ENCODE measurements at regions not wholly inside any gene's neighbourhood (a gene's known extent, or its start where the extent isn't known, plus 50 kb on each side); places are given as distances from the start of the nearest gene placed in this dataset.

DNA sequence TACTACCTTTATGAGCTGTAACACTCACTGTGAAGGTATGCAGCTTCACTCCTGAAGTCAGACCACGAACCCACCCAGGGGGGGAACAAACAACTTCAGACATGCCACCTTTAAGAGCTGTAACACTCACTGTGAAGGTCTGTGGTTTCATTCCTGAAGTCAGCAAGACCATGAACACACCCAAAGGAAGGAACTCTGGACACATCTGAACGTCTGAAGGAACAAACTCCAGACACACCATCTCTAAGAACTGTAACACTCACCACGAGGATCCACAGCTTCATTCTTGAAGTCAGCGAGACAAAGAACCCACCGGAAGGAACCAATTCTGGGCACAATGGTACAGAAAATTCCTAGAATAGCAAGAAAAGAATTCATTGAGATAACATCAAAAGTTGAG lies 1796.5 kb upstream of the MIR17HG start:
- TF ChIP-seq, protein P1, sequence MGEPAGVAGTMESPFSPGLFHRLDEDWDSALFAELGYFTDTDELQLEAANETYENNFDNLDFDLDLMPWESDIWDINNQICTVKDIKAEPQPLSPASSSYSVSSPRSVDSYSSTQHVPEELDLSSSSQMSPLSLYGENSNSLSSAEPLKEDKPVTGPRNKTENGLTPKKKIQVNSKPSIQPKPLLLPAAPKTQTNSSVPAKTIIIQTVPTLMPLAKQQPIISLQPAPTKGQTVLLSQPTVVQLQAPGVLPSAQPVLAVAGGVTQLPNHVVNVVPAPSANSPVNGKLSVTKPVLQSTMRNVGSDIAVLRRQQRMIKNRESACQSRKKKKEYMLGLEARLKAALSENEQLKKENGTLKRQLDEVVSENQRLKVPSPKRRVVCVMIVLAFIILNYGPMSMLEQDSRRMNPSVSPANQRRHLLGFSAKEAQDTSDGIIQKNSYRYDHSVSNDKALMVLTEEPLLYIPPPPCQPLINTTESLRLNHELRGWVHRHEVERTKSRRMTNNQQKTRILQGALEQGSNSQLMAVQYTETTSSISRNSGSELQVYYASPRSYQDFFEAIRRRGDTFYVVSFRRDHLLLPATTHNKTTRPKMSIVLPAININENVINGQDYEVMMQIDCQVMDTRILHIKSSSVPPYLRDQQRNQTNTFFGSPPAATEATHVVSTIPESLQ (CRISPR knock-in tag; IDR thresholded peaks at IDR 0.05) = no peak
- TF ChIP-seq JUN (CRISPR knock-in tag; IDR thresholded peaks at IDR 0.05) (no peak), NFYB (CRISPR knock-in tag; conservative IDR thresholded peaks at IDR 0.05; ENCODE audit: low read depth) (no peak), CREB1 (CRISPR knock-in tag; IDR thresholded peaks at IDR 0.05) (no peak), IRF2 (CRISPR knock-in tag; IDR thresholded peaks at IDR 0.05; ENCODE audit: borderline replicate concordance, low read depth) (no peak), ZNF232 (CRISPR knock-in tag; IDR thresholded peaks at IDR 0.05) (no peak), SMAD4 (CRISPR knock-in tag; IDR thresholded peaks at IDR 0.05) (no peak), ZNF138 (CRISPR knock-in tag; conservative IDR thresholded peaks at IDR 0.05) (no peak)
- TF ChIP-seq, protein P2, sequence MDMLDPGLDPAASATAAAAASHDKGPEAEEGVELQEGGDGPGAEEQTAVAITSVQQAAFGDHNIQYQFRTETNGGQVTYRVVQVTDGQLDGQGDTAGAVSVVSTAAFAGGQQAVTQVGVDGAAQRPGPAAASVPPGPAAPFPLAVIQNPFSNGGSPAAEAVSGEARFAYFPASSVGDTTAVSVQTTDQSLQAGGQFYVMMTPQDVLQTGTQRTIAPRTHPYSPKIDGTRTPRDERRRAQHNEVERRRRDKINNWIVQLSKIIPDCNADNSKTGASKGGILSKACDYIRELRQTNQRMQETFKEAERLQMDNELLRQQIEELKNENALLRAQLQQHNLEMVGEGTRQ (CRISPR knock-in tag; IDR thresholded peaks at IDR 0.05) = no peak
- TF ChIP-seq, protein P3, sequence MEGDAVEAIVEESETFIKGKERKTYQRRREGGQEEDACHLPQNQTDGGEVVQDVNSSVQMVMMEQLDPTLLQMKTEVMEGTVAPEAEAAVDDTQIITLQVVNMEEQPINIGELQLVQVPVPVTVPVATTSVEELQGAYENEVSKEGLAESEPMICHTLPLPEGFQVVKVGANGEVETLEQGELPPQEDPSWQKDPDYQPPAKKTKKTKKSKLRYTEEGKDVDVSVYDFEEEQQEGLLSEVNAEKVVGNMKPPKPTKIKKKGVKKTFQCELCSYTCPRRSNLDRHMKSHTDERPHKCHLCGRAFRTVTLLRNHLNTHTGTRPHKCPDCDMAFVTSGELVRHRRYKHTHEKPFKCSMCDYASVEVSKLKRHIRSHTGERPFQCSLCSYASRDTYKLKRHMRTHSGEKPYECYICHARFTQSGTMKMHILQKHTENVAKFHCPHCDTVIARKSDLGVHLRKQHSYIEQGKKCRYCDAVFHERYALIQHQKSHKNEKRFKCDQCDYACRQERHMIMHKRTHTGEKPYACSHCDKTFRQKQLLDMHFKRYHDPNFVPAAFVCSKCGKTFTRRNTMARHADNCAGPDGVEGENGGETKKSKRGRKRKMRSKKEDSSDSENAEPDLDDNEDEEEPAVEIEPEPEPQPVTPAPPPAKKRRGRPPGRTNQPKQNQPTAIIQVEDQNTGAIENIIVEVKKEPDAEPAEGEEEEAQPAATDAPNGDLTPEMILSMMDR (IDR thresholded peaks at IDR 0.05) = no peak
- TF ChIP-seq, protein P4, sequence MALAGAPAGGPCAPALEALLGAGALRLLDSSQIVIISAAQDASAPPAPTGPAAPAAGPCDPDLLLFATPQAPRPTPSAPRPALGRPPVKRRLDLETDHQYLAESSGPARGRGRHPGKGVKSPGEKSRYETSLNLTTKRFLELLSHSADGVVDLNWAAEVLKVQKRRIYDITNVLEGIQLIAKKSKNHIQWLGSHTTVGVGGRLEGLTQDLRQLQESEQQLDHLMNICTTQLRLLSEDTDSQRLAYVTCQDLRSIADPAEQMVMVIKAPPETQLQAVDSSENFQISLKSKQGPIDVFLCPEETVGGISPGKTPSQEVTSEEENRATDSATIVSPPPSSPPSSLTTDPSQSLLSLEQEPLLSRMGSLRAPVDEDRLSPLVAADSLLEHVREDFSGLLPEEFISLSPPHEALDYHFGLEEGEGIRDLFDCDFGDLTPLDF (CRISPR knock-in tag; IDR thresholded peaks at IDR 0.05) = no peak
- TF ChIP-seq, protein P5, sequence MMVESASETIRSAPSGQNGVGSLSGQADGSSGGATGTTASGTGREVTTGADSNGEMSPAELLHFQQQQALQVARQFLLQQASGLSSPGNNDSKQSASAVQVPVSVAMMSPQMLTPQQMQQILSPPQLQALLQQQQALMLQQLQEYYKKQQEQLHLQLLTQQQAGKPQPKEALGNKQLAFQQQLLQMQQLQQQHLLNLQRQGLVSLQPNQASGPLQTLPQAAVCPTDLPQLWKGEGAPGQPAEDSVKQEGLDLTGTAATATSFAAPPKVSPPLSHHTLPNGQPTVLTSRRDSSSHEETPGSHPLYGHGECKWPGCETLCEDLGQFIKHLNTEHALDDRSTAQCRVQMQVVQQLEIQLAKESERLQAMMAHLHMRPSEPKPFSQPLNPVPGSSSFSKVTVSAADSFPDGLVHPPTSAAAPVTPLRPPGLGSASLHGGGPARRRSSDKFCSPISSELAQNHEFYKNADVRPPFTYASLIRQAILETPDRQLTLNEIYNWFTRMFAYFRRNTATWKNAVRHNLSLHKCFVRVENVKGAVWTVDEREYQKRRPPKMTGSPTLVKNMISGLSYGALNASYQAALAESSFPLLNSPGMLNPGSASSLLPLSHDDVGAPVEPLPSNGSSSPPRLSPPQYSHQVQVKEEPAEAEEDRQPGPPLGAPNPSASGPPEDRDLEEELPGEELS (CRISPR knock-in tag; IDR thresholded peaks at IDR 0.05) = no peak
- TF ChIP-seq, protein P6, sequence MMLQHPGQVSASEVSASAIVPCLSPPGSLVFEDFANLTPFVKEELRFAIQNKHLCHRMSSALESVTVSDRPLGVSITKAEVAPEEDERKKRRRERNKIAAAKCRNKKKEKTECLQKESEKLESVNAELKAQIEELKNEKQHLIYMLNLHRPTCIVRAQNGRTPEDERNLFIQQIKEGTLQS (CRISPR knock-in tag; conservative IDR thresholded peaks at IDR 0.05) = no peak
